HEK293 (cell line): ENCODE measurements at regions not wholly inside any gene's neighbourhood (a gene's known extent, or its start where the extent isn't known, plus 50 kb on each side); places are given as distances from the start of the nearest gene placed in this dataset.

ENCODE experiments used
- CTCF ChIP-seq: fragments of 450-650 bp; formaldehyde crosslinking; IDR thresholded peaks from 2 replicates; pipeline ENCODE4 v1.5.1; 2016; ENCODE audit warnings: missing biosample characterization, missing genetic modification characterization
- REST ChIP-seq: fragments of 450-650 bp; formaldehyde crosslinking; IDR thresholded peaks from 2 replicates; pipeline ENCODE4 v1.5.1; 2016; ENCODE audit warnings: missing biosample characterization, missing genetic modification characterization
- ZBTB44 ChIP-seq: fragments of 450-650 bp; IDR thresholded peaks from 2 replicates; pipeline ENCODE4 v1.5.1; 2018; ENCODE audit warnings: missing biosample characterization, mild to moderate bottlenecking, missing genetic modification characterization
- ZNF24 ChIP-seq: fragments of 450-650 bp; formaldehyde crosslinking; IDR thresholded peaks from 2 replicates; pipeline ENCODE4 v1.5.1; 2016; ENCODE audit warnings: missing biosample characterization, missing genetic modification characterization
- ZNF274 ChIP-seq, 2 experiments: fragments of 200-500 bp in 1 of 2; fragments of 450-650 bp in 1 of 2; sonication (Bioruptor generic) in 1 of 2; formaldehyde crosslinking in 1 of 2; IDR thresholded peaks; 2 replicates each; pipeline versions ENCODE4 v1.5.1 to v1.6.1; 2014 to 2016; ENCODE audit warnings: borderline replicate concordance in 1 of 2, inconsistent platforms in 1 of 2, low read length in 1 of 2, missing biosample characterization in 1 of 2, missing genetic modification characterization in 1 of 2
- ZNF354C ChIP-seq: fragments of 450-650 bp; formaldehyde crosslinking; IDR thresholded peaks from 2 replicates; pipeline ENCODE4 v1.5.1; 2016; ENCODE audit warnings: missing biosample characterization, missing genetic modification characterization, low read depth, borderline replicate concordance
- ZNF366 ChIP-seq: fragments of 450-650 bp; formaldehyde crosslinking; conservative IDR thresholded peaks from 2 replicates; pipeline ENCODE4 v1.5.1; 2016; ENCODE audit warnings: missing biosample characterization, missing genetic modification characterization
- ZNF449 ChIP-seq: fragments of 450-650 bp; formaldehyde crosslinking; IDR thresholded peaks from 2 replicates; pipeline ENCODE4 v1.5.1; 2017; ENCODE audit warnings: missing biosample characterization, mild to moderate bottlenecking, missing genetic modification characterization, moderate library complexity
- ZNF518A ChIP-seq: fragments of 450-650 bp; formaldehyde crosslinking; conservative IDR thresholded peaks from 2 replicates; pipeline ENCODE4 v1.5.1; 2016; ENCODE audit warnings: low read depth, missing biosample characterization, missing genetic modification characterization
- ZNF660 ChIP-seq: fragments of 450-650 bp; IDR thresholded peaks from 2 replicates; pipeline ENCODE4 v1.5.1; 2018; ENCODE audit warnings: missing biosample characterization, mild to moderate bottlenecking, missing genetic modification characterization
- ZSCAN4 ChIP-seq: fragments of 450-650 bp; formaldehyde crosslinking; IDR thresholded peaks from 2 replicates; pipeline ENCODE4 v1.5.1; 2017; ENCODE audit warnings: missing biosample characterization, missing genetic modification characterization

GRCh38 chr16:50970281-50970680 lies 180.8 kb downstream of the SALL1 start:
- TF ChIP-seq CTCF (tag by site-specific recombination) (no peak), ZNF24 (tag by site-specific recombination) (no peak), ZNF366 (tag by site-specific recombination) (no peak), ZNF274 (IDR thresholded peaks at IDR 0.05; ENCODE audit: low read length) (no peak), ZNF274 (tag by site-specific recombination; IDR thresholded peaks at IDR 0.05; ENCODE audit: borderline replicate concordance) (no peak), ZNF660 (tag by site-specific recombination) (no peak), ZSCAN4 (tag by site-specific recombination) (no peak), ZBTB44 (tag by site-specific recombination) (no peak), REST (no peak), ZNF518A (tag by site-specific recombination) (no peak), ZNF449 (tag by site-specific recombination) (no peak), ZNF354C (tag by site-specific recombination) (no peak)
